ENCODE measurements at regions not wholly inside any gene's neighbourhood (a gene's known extent, or its start where the extent isn't known, plus 50 kb on each side); places are given as distances from the start of the nearest gene placed in this dataset.

DNA sequence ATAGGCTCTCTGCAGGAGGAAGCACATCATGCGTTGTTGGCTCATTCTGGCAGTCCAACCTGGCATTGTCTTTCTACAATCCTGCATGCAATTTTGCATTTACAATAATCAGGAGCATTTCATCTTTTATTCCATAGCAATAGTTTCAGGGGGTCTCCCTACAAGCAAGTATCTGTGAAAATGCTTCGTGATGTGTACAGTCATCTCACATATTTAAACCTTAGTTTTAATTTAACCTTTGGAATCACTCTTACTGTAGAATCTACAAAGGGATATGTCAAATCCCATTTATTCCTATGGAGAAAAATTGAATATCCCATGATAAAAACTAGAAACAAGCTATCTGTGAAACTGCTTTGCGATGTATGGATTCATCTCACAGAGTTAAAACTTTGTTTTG is 112.0 kb upstream of the WSB1 start:
- TF ChIP-seq EZH2 (IDR thresholded peaks at IDR 0.05; ENCODE audit: borderline replicate concordance, insufficient read depth, low read length, poor library complexity, severe bottlenecking): no peak
- TF ChIP-seq, protein P1, sequence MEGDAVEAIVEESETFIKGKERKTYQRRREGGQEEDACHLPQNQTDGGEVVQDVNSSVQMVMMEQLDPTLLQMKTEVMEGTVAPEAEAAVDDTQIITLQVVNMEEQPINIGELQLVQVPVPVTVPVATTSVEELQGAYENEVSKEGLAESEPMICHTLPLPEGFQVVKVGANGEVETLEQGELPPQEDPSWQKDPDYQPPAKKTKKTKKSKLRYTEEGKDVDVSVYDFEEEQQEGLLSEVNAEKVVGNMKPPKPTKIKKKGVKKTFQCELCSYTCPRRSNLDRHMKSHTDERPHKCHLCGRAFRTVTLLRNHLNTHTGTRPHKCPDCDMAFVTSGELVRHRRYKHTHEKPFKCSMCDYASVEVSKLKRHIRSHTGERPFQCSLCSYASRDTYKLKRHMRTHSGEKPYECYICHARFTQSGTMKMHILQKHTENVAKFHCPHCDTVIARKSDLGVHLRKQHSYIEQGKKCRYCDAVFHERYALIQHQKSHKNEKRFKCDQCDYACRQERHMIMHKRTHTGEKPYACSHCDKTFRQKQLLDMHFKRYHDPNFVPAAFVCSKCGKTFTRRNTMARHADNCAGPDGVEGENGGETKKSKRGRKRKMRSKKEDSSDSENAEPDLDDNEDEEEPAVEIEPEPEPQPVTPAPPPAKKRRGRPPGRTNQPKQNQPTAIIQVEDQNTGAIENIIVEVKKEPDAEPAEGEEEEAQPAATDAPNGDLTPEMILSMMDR (IDR thresholded peaks at IDR 0.05; ENCODE audit: poor library complexity, severe bottlenecking): no peak
- no peak for TF ChIP-seq TAF1 (IDR thresholded peaks at IDR 0.05; ENCODE audit: low read depth)
- no peak for TF ChIP-seq RAD21 (conservative IDR thresholded peaks at IDR 0.05)
- no peak for TF ChIP-seq POLR2AphosphoS5 (IDR thresholded peaks at IDR 0.05)
- no peak for TF ChIP-seq SMC3 (conservative IDR thresholded peaks at IDR 0.05; ENCODE audit: poor library complexity)

All from neural cell (in vitro differentiated cells).